DOHH2 (cell line): ENCODE measurements at regions not wholly inside any gene's neighbourhood (a gene's known extent, or its start where the extent isn't known, plus 50 kb on each side); places are given as distances from the start of the nearest gene placed in this dataset.

ENCODE experiments used
- H3F3A ChIP-seq: fragments of 200-600 bp; sonication (generic), shearing (Covaris generic); 2 replicates; pipeline ENCODE4 v1.6.0; 2016; ENCODE audit warnings: antibody characterized with exemption, mild to moderate bottlenecking; ENCODE audit not compliant: control insufficient read depth, insufficient read depth
- H3K27ac ChIP-seq: fragments of 200-600 bp; sonication (generic); 2 replicates; pipeline ENCODE4 v1.5.1; 2014; ENCODE audit warnings: low read depth, mild to moderate bottlenecking, low read length, moderate library complexity
- H3K27me3 ChIP-seq: fragments of 200-600 bp; sonication (generic); 2 replicates; pipeline ENCODE4 v1.6.1; 2014; ENCODE audit warnings: mild to moderate bottlenecking, low read length, mixed read lengths; ENCODE audit not compliant: control insufficient read depth
- H3K36me3 ChIP-seq: fragments of 200-600 bp; sonication (generic); 2 replicates; pipeline ENCODE4 v1.6.1; 2014; ENCODE audit warnings: mild to moderate bottlenecking, low read length, moderate library complexity, mixed read lengths; ENCODE audit not compliant: control insufficient read depth
- H3K4me1 ChIP-seq: fragments of 200-600 bp; sonication (generic); 2 replicates; pipeline ENCODE4 v1.6.1; 2014; ENCODE audit warnings: mild to moderate bottlenecking, low read length, mixed read lengths; ENCODE audit not compliant: control insufficient read depth
- H3K4me2 ChIP-seq: fragments of 200-600 bp; sonication (generic); 2 replicates; pipeline ENCODE4 v1.6.0; 2014; ENCODE audit warnings: mild to moderate bottlenecking, low read length, moderate library complexity
- H3K4me3 ChIP-seq: fragments of 200-600 bp; sonication (generic); 2 replicates; pipeline ENCODE4 v1.5.1; 2014; ENCODE audit warnings: mild to moderate bottlenecking, low read length, mixed read lengths
- H3K79me2 ChIP-seq: fragments of 200-600 bp; sonication (generic); 2 replicates; pipeline ENCODE4 v1.6.1; 2014; ENCODE audit warnings: mild to moderate bottlenecking, low read length, mixed read lengths; ENCODE audit not compliant: control insufficient read depth
- H3K9me2 ChIP-seq: fragments of 200-600 bp; sonication (generic); replicated peaks from 2 replicates; pipeline ENCODE4 v1.6.1; 2014; ENCODE audit warnings: mild to moderate bottlenecking, low read length, mixed read lengths; ENCODE audit not compliant: control insufficient read depth
- H3K9me3 ChIP-seq: fragments of 200-600 bp; sonication (generic); 2 replicates; pipeline ENCODE4 v1.6.1; 2014; ENCODE audit warnings: antibody characterized with exemption, low read length, mixed read lengths; ENCODE audit not compliant: control insufficient read depth, insufficient read depth
- H4K20me1 ChIP-seq: fragments of 200-600 bp; sonication (generic); 2 replicates; pipeline ENCODE4 v1.6.0; 2014; ENCODE audit warnings: low read depth, mild to moderate bottlenecking, antibody characterized with exemption, low read length, moderate library complexity; ENCODE audit not compliant: control insufficient read depth, insufficient read depth
- EZH2phosphoT487 ChIP-seq: fragments of 200-600 bp; sonication (generic); IDR thresholded peaks from 2 replicates; pipeline ENCODE4 v1.6.1; 2017; ENCODE audit warnings: borderline replicate concordance, mild to moderate bottlenecking, antibody characterized with exemption, low read length, moderate library complexity, mixed read lengths
- TF ChIP-seq, protein P1 (sequence below): fragments of 200-600 bp; sonication (generic); IDR thresholded peaks from one replicate; pipeline ENCODE4 v1.5.1; 2014; ENCODE audit warnings: antibody characterized with exemption, mild to moderate bottlenecking, low read depth, low read length; ENCODE audit not compliant: poor library complexity, severe bottlenecking

- no peaks in the 10 kb centered on the region for H3K79me2 ChIP-seq
- no peaks in the 10 kb centered on the region for H3K9me3 ChIP-seq
- TF ChIP-seq, protein P1, sequence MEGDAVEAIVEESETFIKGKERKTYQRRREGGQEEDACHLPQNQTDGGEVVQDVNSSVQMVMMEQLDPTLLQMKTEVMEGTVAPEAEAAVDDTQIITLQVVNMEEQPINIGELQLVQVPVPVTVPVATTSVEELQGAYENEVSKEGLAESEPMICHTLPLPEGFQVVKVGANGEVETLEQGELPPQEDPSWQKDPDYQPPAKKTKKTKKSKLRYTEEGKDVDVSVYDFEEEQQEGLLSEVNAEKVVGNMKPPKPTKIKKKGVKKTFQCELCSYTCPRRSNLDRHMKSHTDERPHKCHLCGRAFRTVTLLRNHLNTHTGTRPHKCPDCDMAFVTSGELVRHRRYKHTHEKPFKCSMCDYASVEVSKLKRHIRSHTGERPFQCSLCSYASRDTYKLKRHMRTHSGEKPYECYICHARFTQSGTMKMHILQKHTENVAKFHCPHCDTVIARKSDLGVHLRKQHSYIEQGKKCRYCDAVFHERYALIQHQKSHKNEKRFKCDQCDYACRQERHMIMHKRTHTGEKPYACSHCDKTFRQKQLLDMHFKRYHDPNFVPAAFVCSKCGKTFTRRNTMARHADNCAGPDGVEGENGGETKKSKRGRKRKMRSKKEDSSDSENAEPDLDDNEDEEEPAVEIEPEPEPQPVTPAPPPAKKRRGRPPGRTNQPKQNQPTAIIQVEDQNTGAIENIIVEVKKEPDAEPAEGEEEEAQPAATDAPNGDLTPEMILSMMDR: no peak
- no peak for TF ChIP-seq EZH2phosphoT487
- no peaks in the 10 kb centered on the region for H3K9me2 ChIP-seq
- H3F3A ChIP-seq: no peaks in the 10 kb centered on the region
- no peak overlapping the region for H3K4me3 ChIP-seq
- no peaks in the 10 kb centered on the region for H4K20me1 ChIP-seq
- no peaks in the 10 kb centered on the region for H3K4me1 ChIP-seq
- H3K4me2 ChIP-seq: no peak overlapping the region
- no peak overlapping the region for H3K27ac ChIP-seq
- no peaks in the 10 kb centered on the region for H3K27me3 ChIP-seq
- no peaks in the 10 kb centered on the region for H3K36me3 ChIP-seq
Observed at GRCh38 chr13:23488442-23488841, 54.9 kb upstream of the SACS start.

DNA sequence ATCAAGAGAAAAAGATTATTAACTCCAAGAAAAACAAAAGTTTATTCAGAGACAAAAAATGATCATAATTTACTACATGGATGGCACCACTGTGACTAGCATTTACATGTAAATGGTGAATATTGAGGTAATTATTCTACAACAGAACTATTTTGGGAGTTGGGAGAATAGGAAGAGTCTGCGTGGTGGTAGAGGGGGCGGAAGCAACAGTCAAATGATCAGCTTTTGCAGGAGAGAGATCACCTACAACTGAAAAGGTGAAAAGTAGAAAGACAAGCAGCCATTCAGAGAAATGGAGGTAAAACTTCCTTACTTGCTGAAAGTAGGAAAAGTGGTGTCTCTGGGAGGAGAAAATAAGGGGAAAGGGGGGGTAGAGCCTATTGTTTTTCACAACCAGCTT lies 62.8 kb upstream of the SACS start:
- H3K4me2 ChIP-seq: no peak overlapping the region
- H3K36me3 ChIP-seq: no peaks in the 10 kb centered on the region
- no peaks in the 10 kb centered on the region for H3K27me3 ChIP-seq
- no peak overlapping the region for H3K27ac ChIP-seq
- H4K20me1 ChIP-seq: no peaks in the 10 kb centered on the region
- H3K4me1 ChIP-seq: no peaks in the 10 kb centered on the region
- TF ChIP-seq, protein P1: no peak
- no peak for TF ChIP-seq EZH2phosphoT487
- H3K9me3 ChIP-seq: no peaks in the 10 kb centered on the region
- no peaks in the 10 kb centered on the region for H3K79me2 ChIP-seq
- no peaks in the 10 kb centered on the region for H3F3A ChIP-seq
- H3K4me3 ChIP-seq: no peak overlapping the region
- H3K9me2 ChIP-seq: no peaks in the 10 kb centered on the region

DNA sequence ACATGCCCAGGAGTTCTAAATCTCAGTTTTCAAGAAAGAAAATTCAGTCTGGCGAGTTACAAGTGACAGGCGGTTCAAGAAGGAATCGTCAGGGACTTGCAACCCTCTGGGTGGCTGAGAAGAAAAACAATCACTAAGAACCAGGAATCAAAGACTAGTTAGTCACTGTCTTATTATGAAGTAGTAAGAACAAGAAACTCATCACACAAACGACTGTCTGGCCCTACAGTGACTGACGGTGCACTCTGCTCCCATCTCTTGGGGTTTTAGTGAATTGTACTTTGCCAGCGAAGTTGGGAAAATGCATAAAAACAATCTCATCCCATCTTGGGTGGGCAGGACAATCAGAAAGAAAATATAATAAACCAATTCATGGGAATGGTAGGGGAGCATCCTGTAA lies 63.7 kb upstream of the SACS start:
- Histone ChIP-seq H3K27me3 (no peaks in the 10 kb centered on the region), H3K4me2 (no peak overlapping the region), H3K4me1 (no peaks in the 10 kb centered on the region), H3K4me3 (no peak overlapping the region), H3K9me3 (no peaks in the 10 kb centered on the region), H3F3A (no peaks in the 10 kb centered on the region), H3K9me2 (no peaks in the 10 kb centered on the region), H4K20me1 (no peaks in the 10 kb centered on the region), H3K79me2 (no peaks in the 10 kb centered on the region), H3K36me3 (no peaks in the 10 kb centered on the region), H3K27ac (no peak overlapping the region)
- TF ChIP-seq EZH2phosphoT487: no peak
- TF ChIP-seq, protein P1: no peak

DNA sequence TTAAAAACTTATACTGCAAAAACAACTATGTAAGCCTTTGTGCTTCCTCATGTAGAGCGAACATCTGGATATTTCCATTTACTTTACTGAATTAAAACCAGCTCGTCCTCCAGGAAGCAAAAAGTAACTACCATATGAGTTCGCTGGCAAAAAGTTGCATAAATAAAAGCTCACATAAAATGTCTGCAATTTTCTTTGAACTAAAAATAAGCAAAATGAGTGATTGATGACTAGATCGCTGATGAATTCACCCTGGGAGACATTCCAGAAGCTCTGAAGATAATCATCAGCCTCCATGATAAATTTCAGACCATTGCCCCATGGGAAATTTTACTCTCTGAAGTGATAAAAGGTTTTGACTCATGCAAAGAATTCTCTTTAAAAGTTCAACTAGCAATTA lies 67.3 kb upstream of the SACS start:
- no peak overlapping the region for H3K27ac ChIP-seq
- H3K4me2 ChIP-seq: no peak overlapping the region
- H3K4me1 ChIP-seq: no peaks in the 10 kb centered on the region
- H3K79me2 ChIP-seq: no peaks in the 10 kb centered on the region
- no peaks in the 10 kb centered on the region for H3K9me3 ChIP-seq
- H3F3A ChIP-seq: no peaks in the 10 kb centered on the region
- no peaks in the 10 kb centered on the region for H4K20me1 ChIP-seq
- H3K27me3 ChIP-seq: no peaks in the 10 kb centered on the region
- no peaks in the 10 kb centered on the region for H3K9me2 ChIP-seq
- TF ChIP-seq EZH2phosphoT487: no peak
- TF ChIP-seq, protein P1: no peak
- H3K4me3 ChIP-seq: no peak overlapping the region
- H3K36me3 ChIP-seq: no peaks in the 10 kb centered on the region
